ENCODE measurements at regions not wholly inside any gene's neighbourhood (a gene's known extent, or its start where the extent isn't known, plus 50 kb on each side); places are given as distances from the start of the nearest gene placed in this dataset.

- TF ChIP-seq EZH2 (IDR thresholded peaks at IDR 0.05; ENCODE audit: low read depth, low read length, severe bottlenecking) (no peak), SP2 (IDR thresholded peaks at IDR 0.05; ENCODE audit: low read length) (no peak), ASH2L (IDR thresholded peaks at IDR 0.05; ENCODE audit: low read length) (no peak), SRF (IDR thresholded peaks at IDR 0.05; ENCODE audit: low read depth, low read length) (no peak), CBX8 (IDR thresholded peaks at IDR 0.05; ENCODE audit: borderline replicate concordance, low read depth, low read length) (no peak), SUZ12 (IDR thresholded peaks at IDR 0.05; ENCODE audit: low read length) (no peak), YY1 (IDR thresholded peaks at IDR 0.05; ENCODE audit: low read depth, low read length) (no peak), CTBP2 (IDR thresholded peaks at IDR 0.05; ENCODE audit: borderline replicate concordance, insufficient read depth, insufficient read length, low read length) (no peak)
These were observed 423.9 kb downstream of the HS3ST3B1 start (continued) for GRCh38 chr17:14724770-14725169.

All from H1 (cell line).